ENCODE measurements at regions not wholly inside any gene's neighbourhood (a gene's known extent, or its start where the extent isn't known, plus 50 kb on each side); places are given as distances from the start of the nearest gene placed in this dataset.
"Not testable (repeated sequence)": the region's sequence is repeated elsewhere in the genome, so short reads cannot be mapped to it uniquely, and the experiment has no call there.

DNA sequence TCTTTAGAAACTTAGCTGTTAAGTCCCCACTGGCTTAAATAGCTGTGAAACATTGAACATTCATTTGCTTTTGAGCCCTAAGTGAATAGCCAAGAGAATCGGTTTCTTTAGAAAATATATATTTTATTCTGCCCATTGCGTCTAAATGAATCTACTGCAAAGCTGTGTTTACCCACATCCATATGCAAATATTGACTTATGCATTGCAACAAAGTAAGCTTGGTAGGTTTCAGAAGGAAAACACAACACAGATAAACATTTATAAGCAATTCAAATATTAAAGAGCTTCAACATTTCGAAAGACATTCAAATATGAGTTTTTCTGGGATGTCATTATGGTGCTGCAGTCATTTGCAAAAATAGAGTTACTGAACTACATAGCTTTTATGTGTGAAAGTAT, 257.3 kb downstream of the SH2D4B start:
- no peak for DNase-seq (ENCODE audit: low spot score in 2 of 2)
- Histone ChIP-seq H3K27me3 (no peaks in the 10 kb centered on the region), H3K27ac (no peak overlapping the region), H3K4me1 (no peaks in the 10 kb centered on the region), H3K9me3 (no peaks in the 10 kb centered on the region), H3K36me3 (no peaks in the 10 kb centered on the region), H3K4me3 (no peak overlapping the region)
- no peak for TF ChIP-seq CTCF (IDR thresholded peaks at IDR 0.05)
- TF ChIP-seq POLR2AphosphoS5 (IDR thresholded peaks at IDR 0.05) = no peak
- no peak for TF ChIP-seq POLR2A (IDR thresholded peaks at IDR 0.05)
- TF ChIP-seq EP300 (IDR thresholded peaks at IDR 0.05) = no peak
- 88% methylated on average over 3 of the region's 3 CpGs for WGBS

DNA sequence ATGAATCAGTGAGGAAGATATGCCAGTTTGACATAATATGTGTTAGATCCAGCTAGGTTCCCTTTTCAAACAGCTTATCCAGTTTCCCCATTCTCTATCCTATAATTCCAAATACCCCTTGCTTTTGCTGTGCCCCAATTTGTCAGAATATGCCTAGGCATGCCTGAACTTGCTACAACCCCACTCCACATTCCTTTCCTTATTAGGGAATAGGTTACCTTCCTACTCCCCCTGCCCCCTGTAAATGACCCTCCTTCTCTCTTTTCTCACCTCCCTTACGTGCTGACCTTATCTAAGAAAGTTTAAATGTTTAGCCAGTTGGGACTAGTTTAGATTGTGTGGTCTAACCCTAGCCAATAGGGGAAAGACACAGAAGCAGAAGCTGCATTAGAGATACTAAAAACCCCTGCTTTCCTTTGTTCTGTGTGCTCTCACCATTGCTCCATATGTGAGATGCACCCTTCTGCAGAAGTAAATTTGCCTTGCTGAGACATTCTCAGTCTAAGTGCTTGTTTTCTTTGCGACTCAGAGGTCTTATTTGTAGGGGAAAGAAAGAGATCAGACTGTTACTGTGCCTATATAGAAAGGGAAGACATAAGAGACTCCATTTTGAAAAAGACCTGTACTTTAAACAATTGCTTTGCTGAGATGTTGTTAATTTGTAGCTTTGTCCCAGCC, 267.8 kb downstream of the SH2D4B start:
- Histone ChIP-seq H3K9me3 (peaks cover 7% of the 10 kb centered on the region), H3K27ac (no peak overlapping the region), H3K4me1 (no peaks in the 10 kb centered on the region), H3K4me3 (no peak overlapping the region), H3K36me3 (no peaks in the 10 kb centered on the region), H3K27me3 (no peaks in the 10 kb centered on the region)
- no peak for DNase-seq (ENCODE audit: low spot score in 2 of 2)
- WGBS = 80% methylated on average over 2 of the region's 2 CpGs
- TF ChIP-seq CTCF (IDR thresholded peaks at IDR 0.05) = no peak
- no peak for TF ChIP-seq POLR2AphosphoS5 (IDR thresholded peaks at IDR 0.05)
- no peak for TF ChIP-seq POLR2A (IDR thresholded peaks at IDR 0.05)
- no peak for TF ChIP-seq EP300 (IDR thresholded peaks at IDR 0.05)

DNA sequence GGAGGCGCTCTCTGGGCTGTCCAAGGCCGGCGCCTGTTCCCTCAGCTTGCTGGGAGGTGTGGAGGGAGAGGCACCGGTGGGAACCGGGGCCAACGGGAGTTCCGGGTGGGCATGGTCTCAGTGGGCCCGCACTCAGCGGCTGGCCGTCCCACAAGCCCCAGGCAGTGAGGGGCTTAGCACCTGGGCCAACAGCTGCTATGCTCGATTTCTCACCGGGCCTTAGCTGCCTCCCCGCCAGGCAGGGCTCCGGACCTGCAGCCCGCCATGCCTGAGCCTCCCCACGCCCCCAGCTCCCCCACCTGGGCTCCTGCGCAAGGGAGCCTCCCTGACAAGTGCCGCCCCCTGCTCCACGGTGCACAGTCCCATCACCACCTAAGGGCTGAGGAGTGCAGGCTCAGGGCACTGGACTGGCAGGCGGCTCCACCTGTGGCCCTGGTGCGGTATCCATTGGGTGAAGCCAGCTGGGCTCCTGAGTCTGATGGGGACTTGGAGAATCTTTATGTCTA, 276.5 kb downstream of the SH2D4B start:
- Histone ChIP-seq H3K4me1 (no peaks in the 10 kb centered on the region), H3K27me3 (no peaks in the 10 kb centered on the region), H3K36me3 (no peaks in the 10 kb centered on the region), H3K27ac (no peak overlapping the region), H3K4me3 (no peak overlapping the region), H3K9me3 (peaks cover 6% of the 10 kb centered on the region)
- WGBS = 85% methylated on average over 6 of the region's 21 CpGs
- DNase-seq (ENCODE audit: low spot score in 2 of 2) = no peak
- no peak for TF ChIP-seq POLR2AphosphoS5 (IDR thresholded peaks at IDR 0.05)
- TF ChIP-seq POLR2A (IDR thresholded peaks at IDR 0.05) = no peak
- TF ChIP-seq CTCF (IDR thresholded peaks at IDR 0.05) = no peak
- no peak for TF ChIP-seq EP300 (IDR thresholded peaks at IDR 0.05)

GRCh38 chr10:80829151-80829550, 291.4 kb downstream of the SH2D4B start:
- DNase-seq (ENCODE audit: low spot score in 2 of 2) = no peak
- WGBS = 96% methylated on average over 1 of the region's 1 CpG
- Histone ChIP-seq H3K4me1 (no peaks in the 10 kb centered on the region), H3K4me3 (no peak overlapping the region), H3K9me3 (peaks cover 17% of the 10 kb centered on the region), H3K27ac (no peak overlapping the region), H3K27me3 (no peaks in the 10 kb centered on the region), H3K36me3 (no peaks in the 10 kb centered on the region)
- TF ChIP-seq POLR2AphosphoS5 (IDR thresholded peaks at IDR 0.05) (no peak), POLR2A (IDR thresholded peaks at IDR 0.05) (no peak), EP300 (IDR thresholded peaks at IDR 0.05) (no peak), CTCF (IDR thresholded peaks at IDR 0.05) (no peak)

DNA sequence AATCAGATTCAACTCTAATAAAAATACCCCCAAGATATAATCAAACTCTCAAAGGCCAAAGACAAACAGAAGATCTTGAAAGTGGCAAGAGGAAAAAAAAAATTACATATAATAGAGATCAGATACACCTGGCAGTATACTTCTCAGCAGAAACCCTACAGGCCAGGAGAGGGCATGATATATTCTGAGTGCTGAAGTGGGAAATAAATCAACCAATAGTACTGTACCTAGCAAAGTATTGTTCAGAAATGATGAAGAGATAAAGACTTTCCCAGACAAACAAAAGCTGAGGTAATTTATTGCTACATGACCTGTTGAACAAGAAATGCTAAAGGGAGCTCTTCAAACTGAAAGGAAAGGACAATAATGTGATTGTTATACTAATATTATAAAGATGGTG, 291.9 kb downstream of the SH2D4B start:
- no peak for DNase-seq (ENCODE audit: low spot score in 2 of 2)
- H3K9me3 ChIP-seq = peaks cover 17% of the 10 kb centered on the region
- H3K36me3 ChIP-seq = no peaks in the 10 kb centered on the region
- no peak overlapping the region for H3K4me3 ChIP-seq
- no peaks in the 10 kb centered on the region for H3K4me1 ChIP-seq
- no peaks in the 10 kb centered on the region for H3K27me3 ChIP-seq
- H3K27ac ChIP-seq = no peak overlapping the region
- TF ChIP-seq POLR2AphosphoS5 (IDR thresholded peaks at IDR 0.05) (no peak), POLR2A (IDR thresholded peaks at IDR 0.05) (no peak), EP300 (IDR thresholded peaks at IDR 0.05) (no peak), CTCF (IDR thresholded peaks at IDR 0.05) (no peak)

- H3K4me3 ChIP-seq; DNase-seq (ENCODE audit: low spot score in 2 of 2); H3K27ac ChIP-seq; H3K27me3 ChIP-seq; H3K36me3 ChIP-seq; H3K4me1 ChIP-seq: not testable (repeated sequence)
- peaks cover 17% of the 10 kb centered on the region for H3K9me3 ChIP-seq
- WGBS = 88% methylated on average over 1 of the region's 1 CpG
Measured at GRCh38 chr10:80832693-80833092, 295.0 kb downstream of the SH2D4B start.
